Activated effector memory CD4-positive, alpha-beta T cell treated with anti-CD3 and anti-CD28 coated beads, Interleukin-2, amount 50 U/mL, for 16 hours (primary cell): ENCODE measurements at regions not wholly inside any gene's neighbourhood (a gene's known extent, or its start where the extent isn't known, plus 50 kb on each side); places are given as distances from the start of the nearest gene placed in this dataset.
"Not testable (repeated sequence)": the region's sequence is repeated elsewhere in the genome, so short reads cannot be mapped to it uniquely, and the experiment has no call there.

Experiments used
- DNase-seq: peaks from one replicate; pipeline ENCODE4 v3.0.0-alpha.2; 2020

- DNase-seq, result no peak
Measured at GRCh38 chr19:30103981-30104380, 161.9 kb downstream of the URI1 start.

- no peak for DNase-seq
Measured at GRCh38 chr19:30105316-30105715, 163.3 kb downstream of the URI1 start.

- no peak for DNase-seq
Measured at GRCh38 chr19:30105727-30106126, 163.7 kb downstream of the URI1 start.

GRCh38 chr19:30106417-30107095 lies 164.5 kb downstream of the URI1 start:
- no peak for DNase-seq

- DNase-seq, result no peak
Measured at GRCh38 chr19:30107251-30107650, 165.2 kb downstream of the URI1 start.

- no peak for DNase-seq
Measured at GRCh38 chr19:30109565-30109964, 167.5 kb downstream of the URI1 start.

- DNase-seq, result no peak
Measured at GRCh38 chr19:30111021-30111855, 169.2 kb downstream of the URI1 start.

GRCh38 chr19:30112171-30112570 lies 170.1 kb downstream of the URI1 start:
- no peak for DNase-seq

- DNase-seq, result no peak
Measured at GRCh38 chr19:30112666-30113065, 170.6 kb downstream of the URI1 start.

- DNase-seq, result no peak
Measured at GRCh38 chr19:30113186-30113585, 171.1 kb downstream of the URI1 start.

- DNase-seq, result not testable (repeated sequence)
Measured at GRCh38 chr19:30114095-30114494, 172.1 kb downstream of the URI1 start.

GRCh38 chr19:30115947-30116346 lies 173.9 kb downstream of the URI1 start:
- no peak for DNase-seq

- DNase-seq, result no peak
Measured at GRCh38 chr19:30116530-30116929, 174.5 kb downstream of the URI1 start.

- no peak for DNase-seq
Measured at GRCh38 chr19:30116984-30117555, 175.0 kb downstream of the URI1 start.

GRCh38 chr19:30117636-30118145 lies 175.7 kb downstream of the URI1 start:
- no peak for DNase-seq

GRCh38 chr19:30118221-30118620 lies 176.2 kb downstream of the URI1 start:
- no peak for DNase-seq

- no peak for DNase-seq
Measured at GRCh38 chr19:30118760-30119159, 176.7 kb downstream of the URI1 start.

- no peak for DNase-seq
Measured at GRCh38 chr19:30119180-30119908, 177.3 kb downstream of the URI1 start.

GRCh38 chr19:30120860-30121484 lies 178.9 kb downstream of the URI1 start:
- DNase-seq, result no peak

- no peak for DNase-seq
Measured at GRCh38 chr19:30122431-30122830, 180.4 kb downstream of the URI1 start.

GRCh38 chr19:30123119-30123518 lies 181.1 kb downstream of the URI1 start:
- no peak for DNase-seq

GRCh38 chr19:30123611-30124010 lies 181.6 kb downstream of the URI1 start:
- no peak for DNase-seq

- no peak for DNase-seq
Measured at GRCh38 chr19:30128211-30128610, 186.2 kb downstream of the URI1 start.
